ENCODE measurements at regions not wholly inside any gene's neighbourhood (a gene's known extent, or its start where the extent isn't known, plus 50 kb on each side); places are given as distances from the start of the nearest gene placed in this dataset.

- POLR2A ChIA-PET: no interaction called here
- CTCF ChIA-PET: no interaction called here
- no peak overlapping the region for H3K4me3 ChIP-seq (ENCODE audit: low read depth, low read length)
- DNase-seq (ENCODE audit: low read depth, low spot score): no peak
- TF ChIP-seq, protein P1, sequence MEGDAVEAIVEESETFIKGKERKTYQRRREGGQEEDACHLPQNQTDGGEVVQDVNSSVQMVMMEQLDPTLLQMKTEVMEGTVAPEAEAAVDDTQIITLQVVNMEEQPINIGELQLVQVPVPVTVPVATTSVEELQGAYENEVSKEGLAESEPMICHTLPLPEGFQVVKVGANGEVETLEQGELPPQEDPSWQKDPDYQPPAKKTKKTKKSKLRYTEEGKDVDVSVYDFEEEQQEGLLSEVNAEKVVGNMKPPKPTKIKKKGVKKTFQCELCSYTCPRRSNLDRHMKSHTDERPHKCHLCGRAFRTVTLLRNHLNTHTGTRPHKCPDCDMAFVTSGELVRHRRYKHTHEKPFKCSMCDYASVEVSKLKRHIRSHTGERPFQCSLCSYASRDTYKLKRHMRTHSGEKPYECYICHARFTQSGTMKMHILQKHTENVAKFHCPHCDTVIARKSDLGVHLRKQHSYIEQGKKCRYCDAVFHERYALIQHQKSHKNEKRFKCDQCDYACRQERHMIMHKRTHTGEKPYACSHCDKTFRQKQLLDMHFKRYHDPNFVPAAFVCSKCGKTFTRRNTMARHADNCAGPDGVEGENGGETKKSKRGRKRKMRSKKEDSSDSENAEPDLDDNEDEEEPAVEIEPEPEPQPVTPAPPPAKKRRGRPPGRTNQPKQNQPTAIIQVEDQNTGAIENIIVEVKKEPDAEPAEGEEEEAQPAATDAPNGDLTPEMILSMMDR (IDR thresholded peaks at IDR 0.05; ENCODE audit: insufficient read depth, low read length, missing control alignments): no peak
These were observed 82.7 kb upstream of the KITLG start for GRCh38 chr12:88662961-88663360.

GRCh38 chr12:88662093-88662492, 81.8 kb upstream of the KITLG start:
- CTCF ChIA-PET: no interaction called here
- POLR2A ChIA-PET: no interaction called here
- no peak overlapping the region for H3K4me3 ChIP-seq (ENCODE audit: low read depth, low read length)
- TF ChIP-seq, protein P1 (IDR thresholded peaks at IDR 0.05; ENCODE audit: insufficient read depth, low read length, missing control alignments): no peak
- no peak for DNase-seq (ENCODE audit: low read depth, low spot score)

DNA sequence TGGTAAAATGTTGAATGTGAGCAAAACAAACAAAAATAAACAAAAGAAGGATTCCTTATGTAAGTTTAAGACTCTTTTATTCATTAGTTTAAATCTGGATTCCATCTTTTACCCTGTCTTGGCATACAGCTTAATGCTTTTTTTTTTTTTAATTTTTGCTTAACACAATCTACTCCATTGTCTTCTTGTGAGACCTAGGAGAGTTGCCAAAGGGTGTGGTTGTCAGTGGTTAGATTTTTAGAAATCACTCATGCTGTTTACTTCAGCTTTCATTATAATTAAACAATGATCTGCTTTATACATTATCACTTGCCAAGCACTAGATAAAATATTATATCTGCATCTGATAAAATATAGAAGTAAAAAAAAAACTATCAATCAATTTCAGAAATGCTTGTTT, 77.7 kb upstream of the KITLG start:
- no peak for DNase-seq (ENCODE audit: low read depth, low spot score)
- POLR2A ChIA-PET: no interaction called here
- TF ChIP-seq, protein P1 (IDR thresholded peaks at IDR 0.05; ENCODE audit: insufficient read depth, low read length, missing control alignments): no peak
- no peak overlapping the region for H3K4me3 ChIP-seq (ENCODE audit: low read depth, low read length)
- CTCF ChIA-PET: interaction anchor here (0.7 kb wide), 1 partner anchor 17 kb away, joined by 3 read pairs; no protein-coding TSS in a partner anchor

DNA sequence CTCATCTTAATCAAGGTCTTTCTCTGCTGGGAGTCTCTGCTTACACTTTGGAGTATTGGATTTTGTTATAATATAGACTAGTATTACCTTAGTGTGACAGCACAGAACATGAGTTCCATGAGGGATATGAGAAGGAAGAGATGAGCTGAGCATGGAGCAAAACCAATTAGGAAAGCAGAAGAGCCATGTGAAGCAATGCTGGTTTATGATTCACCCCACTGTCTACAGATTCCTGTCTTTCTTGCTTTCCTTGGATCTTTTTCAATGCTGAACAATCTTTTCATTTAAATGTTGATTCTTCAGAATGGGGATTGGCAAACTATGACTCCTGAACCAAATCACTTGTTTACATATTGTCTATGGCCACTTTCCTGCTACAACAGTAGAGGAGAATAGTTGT, 70.4 kb upstream of the KITLG start:
- DNase-seq (ENCODE audit: low read depth, low spot score): peak; percentile 63
- CTCF ChIA-PET: no interaction called here
- POLR2A ChIA-PET: no interaction called here
- TF ChIP-seq, protein P1 (IDR thresholded peaks at IDR 0.05; ENCODE audit: insufficient read depth, low read length, missing control alignments): no peak
- H3K4me3 ChIP-seq (ENCODE audit: low read depth, low read length): no peak overlapping the region

- H3K4me3 ChIP-seq (ENCODE audit: low read depth, low read length): no peak overlapping the region
- TF ChIP-seq, protein P1 (IDR thresholded peaks at IDR 0.05; ENCODE audit: insufficient read depth, low read length, missing control alignments): no peak
- ChIA-PET POLR2A (no interaction called here), CTCF (interaction anchor here (0.7 to 1.4 kb wide), 3 partner anchors 12 to 347 kb away, joined by 3 read pairs; no protein-coding TSS in a partner anchor)
- DNase-seq (ENCODE audit: low read depth, low spot score): no peak
These were observed 68.4 kb upstream of the KITLG start for GRCh38 chr12:88648625-88649024.

- POLR2A ChIA-PET: no interaction called here
- no peak overlapping the region for H3K4me3 ChIP-seq (ENCODE audit: low read depth, low read length)
- DNase-seq (ENCODE audit: low read depth, low spot score): no peak
- CTCF ChIA-PET: no interaction called here
- TF ChIP-seq, protein P1 (IDR thresholded peaks at IDR 0.05; ENCODE audit: insufficient read depth, low read length, missing control alignments): no peak
These were observed 66.6 kb upstream of the KITLG start for GRCh38 chr12:88646824-88647223.
